ENCODE measurements at regions not wholly inside any gene's neighbourhood (a gene's known extent, or its start where the extent isn't known, plus 50 kb on each side); places are given as distances from the start of the nearest gene placed in this dataset.

DNA sequence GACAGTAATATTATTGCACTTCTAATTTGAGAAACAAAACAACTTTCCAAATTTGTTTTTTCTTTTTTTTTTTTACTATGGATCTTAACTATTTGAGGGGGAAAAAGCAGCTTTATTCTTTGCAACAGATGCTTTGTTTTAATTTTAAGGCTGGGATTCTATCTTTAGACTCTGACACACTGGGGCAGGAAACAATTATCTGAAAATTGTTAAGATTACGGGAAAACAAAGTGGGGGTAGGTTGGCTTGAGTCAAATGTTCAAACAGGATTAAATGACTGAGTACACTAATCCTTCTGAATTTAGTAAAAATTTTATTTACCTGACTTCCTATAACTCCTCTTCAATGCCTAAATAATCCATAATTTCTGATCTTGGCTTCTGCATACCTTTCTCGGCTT lies 543.2 kb downstream of the SLITRK6 start:
- DNase-seq = no peak
- 78 to 81% methylated on average over 2 of the region's 2 CpGs for WGBS, 2 donors

DNA sequence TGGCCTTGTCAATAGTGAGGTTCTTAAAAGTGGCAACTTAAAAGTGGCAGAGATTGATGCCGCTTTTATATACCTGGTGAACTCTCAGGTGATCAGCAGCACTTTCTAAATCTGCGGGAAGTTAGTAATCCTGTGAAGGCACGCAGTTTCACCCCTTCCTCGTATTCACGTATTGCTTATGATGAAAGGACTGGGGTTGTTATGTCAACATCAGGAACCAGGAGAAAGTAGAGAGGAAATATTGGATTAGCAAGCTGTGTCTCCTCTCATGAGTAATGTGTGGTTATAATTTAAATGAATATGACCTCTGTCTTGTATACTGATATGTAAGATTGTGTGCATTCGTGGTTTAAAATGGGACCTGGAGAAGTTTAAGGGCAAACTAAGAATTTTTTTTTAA lies 544.6 kb downstream of the SLITRK6 start:
- H3K4me1 ChIP-seq = no peaks in the 10 kb centered on the region
- WGBS, 2 donors = 86 to 90% methylated on average over 6 of the region's 6 CpGs
- no peaks in the 10 kb centered on the region for H3K9me3 ChIP-seq
- TF ChIP-seq, protein P1, sequence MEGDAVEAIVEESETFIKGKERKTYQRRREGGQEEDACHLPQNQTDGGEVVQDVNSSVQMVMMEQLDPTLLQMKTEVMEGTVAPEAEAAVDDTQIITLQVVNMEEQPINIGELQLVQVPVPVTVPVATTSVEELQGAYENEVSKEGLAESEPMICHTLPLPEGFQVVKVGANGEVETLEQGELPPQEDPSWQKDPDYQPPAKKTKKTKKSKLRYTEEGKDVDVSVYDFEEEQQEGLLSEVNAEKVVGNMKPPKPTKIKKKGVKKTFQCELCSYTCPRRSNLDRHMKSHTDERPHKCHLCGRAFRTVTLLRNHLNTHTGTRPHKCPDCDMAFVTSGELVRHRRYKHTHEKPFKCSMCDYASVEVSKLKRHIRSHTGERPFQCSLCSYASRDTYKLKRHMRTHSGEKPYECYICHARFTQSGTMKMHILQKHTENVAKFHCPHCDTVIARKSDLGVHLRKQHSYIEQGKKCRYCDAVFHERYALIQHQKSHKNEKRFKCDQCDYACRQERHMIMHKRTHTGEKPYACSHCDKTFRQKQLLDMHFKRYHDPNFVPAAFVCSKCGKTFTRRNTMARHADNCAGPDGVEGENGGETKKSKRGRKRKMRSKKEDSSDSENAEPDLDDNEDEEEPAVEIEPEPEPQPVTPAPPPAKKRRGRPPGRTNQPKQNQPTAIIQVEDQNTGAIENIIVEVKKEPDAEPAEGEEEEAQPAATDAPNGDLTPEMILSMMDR (IDR thresholded peaks at IDR 0.05) = no peak
- no peak for TF ChIP-seq POLR2A (IDR thresholded peaks at IDR 0.05)
- no peaks in the 10 kb centered on the region for H3K27me3 ChIP-seq
- DNase-seq = no peak
- no peaks in the 10 kb centered on the region for H3K36me3 ChIP-seq
- no peak overlapping the region for H3K4me3 ChIP-seq (replicated peaks in 1 of 3)
- intact Hi-C loops (cut with DNase I) = no loop called here
- no peak overlapping the region for H3K27ac ChIP-seq

More for the DNA sequence above, 543.2 kb downstream of the SLITRK6 start:
- Histone ChIP-seq H3K4me3 (replicated peaks in 1 of 3) (no peak overlapping the region), H3K27me3 (no peaks in the 10 kb centered on the region), H3K27ac (no peak overlapping the region), H3K9me3 (no peaks in the 10 kb centered on the region), H3K36me3 (no peaks in the 10 kb centered on the region), H3K4me1 (no peaks in the 10 kb centered on the region)
- intact Hi-C loops (cut with DNase I) = no loop called here
- TF ChIP-seq POLR2A (IDR thresholded peaks at IDR 0.05) = no peak
- TF ChIP-seq, protein P1 (IDR thresholded peaks at IDR 0.05) = no peak

DNA sequence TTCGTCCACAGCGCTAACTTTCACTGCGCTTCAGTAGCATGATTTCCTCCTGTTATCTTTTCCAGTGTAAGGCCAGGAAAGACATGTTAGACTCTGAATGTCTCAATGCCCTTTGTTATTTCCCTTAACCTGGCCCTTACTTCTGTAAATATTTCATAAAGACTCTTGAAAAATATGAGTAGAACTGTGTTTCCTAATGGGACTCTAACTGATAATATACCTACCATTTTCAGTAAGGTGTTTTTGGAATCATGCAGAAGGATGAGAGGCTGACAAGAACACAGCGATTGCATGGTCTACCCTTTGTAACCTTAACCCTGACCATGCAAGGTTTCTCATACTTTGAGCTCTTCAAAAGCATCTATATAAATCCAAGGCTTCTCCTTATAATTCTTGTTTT lies 550.1 kb downstream of the SLITRK6 start:
- Histone ChIP-seq H3K4me3 (replicated peaks in 1 of 3) (no peak overlapping the region), H3K27ac (no peak overlapping the region), H3K9me3 (no peaks in the 10 kb centered on the region), H3K27me3 (no peaks in the 10 kb centered on the region), H3K4me1 (no peaks in the 10 kb centered on the region), H3K36me3 (no peaks in the 10 kb centered on the region)
- DNase-seq = no peak
- TF ChIP-seq, protein P1 (IDR thresholded peaks at IDR 0.05) = no peak
- no peak for TF ChIP-seq POLR2A (IDR thresholded peaks at IDR 0.05)
- intact Hi-C loops (cut with DNase I) = no loop called here
- WGBS, 2 donors = 92 to 94% methylated on average over 4 of the region's 4 CpGs

DNA sequence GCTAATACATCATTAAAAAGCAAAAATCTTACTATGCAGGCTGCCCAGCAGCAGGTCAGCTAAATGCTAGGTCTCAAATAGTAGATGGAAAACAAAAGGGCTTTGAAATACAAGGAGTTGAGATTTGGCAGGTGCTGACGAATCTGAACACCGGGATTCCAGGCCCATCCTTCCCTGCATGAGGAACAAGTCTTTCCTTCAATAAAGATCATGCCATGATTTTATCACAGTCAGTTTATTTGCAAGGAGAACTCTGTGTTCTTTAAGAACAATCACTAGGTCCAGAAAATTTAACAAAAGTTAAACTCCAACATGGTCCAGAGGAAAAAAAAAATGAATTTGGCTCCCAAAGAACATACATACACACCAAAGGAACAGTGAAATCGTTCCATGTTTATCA lies 551.4 kb downstream of the SLITRK6 start:
- intact Hi-C loops (cut with DNase I) = no loop called here
- no peaks in the 10 kb centered on the region for H3K9me3 ChIP-seq
- H3K36me3 ChIP-seq = no peaks in the 10 kb centered on the region
- no peak for DNase-seq
- H3K27ac ChIP-seq = no peak overlapping the region
- H3K4me1 ChIP-seq = peaks cover 0 to 1% of the 10 kb centered on the region in 2 donors
- no peak for TF ChIP-seq POLR2A (IDR thresholded peaks at IDR 0.05)
- TF ChIP-seq, protein P1 (IDR thresholded peaks at IDR 0.05) = no peak
- H3K27me3 ChIP-seq = no peaks in the 10 kb centered on the region
- WGBS, 2 donors = 86 to 91% methylated on average over 3 of the region's 3 CpGs
- no peak overlapping the region for H3K4me3 ChIP-seq (replicated peaks in 1 of 3)

DNA sequence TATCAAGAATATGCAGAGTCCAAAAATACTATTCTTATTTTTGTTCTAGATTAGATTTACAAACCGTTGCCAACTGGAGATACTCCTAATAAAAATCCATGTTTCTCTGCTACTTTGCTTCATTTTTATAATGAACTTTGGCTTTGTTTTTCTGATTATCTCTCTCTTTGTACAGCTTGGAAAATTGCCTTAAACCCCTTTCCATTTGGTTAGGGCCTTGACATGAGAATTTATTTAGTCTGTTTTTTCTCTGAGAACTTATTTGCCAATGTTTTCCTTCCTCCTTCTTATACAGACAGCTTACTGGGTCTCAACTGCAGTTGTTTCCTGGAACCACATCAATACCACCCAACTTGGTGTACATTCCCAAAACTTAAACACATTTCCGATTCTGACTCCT lies 555.4 kb downstream of the SLITRK6 start:
- 66 to 72% methylated on average over 2 of the region's 2 CpGs for WGBS, 2 donors
- H3K4me3 ChIP-seq (replicated peaks in 1 of 3) = no peak overlapping the region
- no peak overlapping the region for H3K27ac ChIP-seq
- no peaks in the 10 kb centered on the region for H3K9me3 ChIP-seq
- peaks cover 4 to 12% of the 10 kb centered on the region in 2 donors for H3K4me1 ChIP-seq
- no peaks in the 10 kb centered on the region for H3K27me3 ChIP-seq
- no peak for DNase-seq
- intact Hi-C loops (cut with DNase I) = no loop called here
- no peaks in the 10 kb centered on the region for H3K36me3 ChIP-seq
- TF ChIP-seq POLR2A (IDR thresholded peaks at IDR 0.05) = no peak
- TF ChIP-seq, protein P1 (IDR thresholded peaks at IDR 0.05) = no peak
